Activated T-cell treated with anti-CD3 and anti-CD28 coated beads, Interleukin-2, amount 50 U/mL, for 4 hours (primary cell): ENCODE measurements at regions not wholly inside any gene's neighbourhood (a gene's known extent, or its start where the extent isn't known, plus 50 kb on each side); places are given as distances from the start of the nearest gene placed in this dataset.

Experiments used
- ATAC-seq, 2 donors: fragments of 200-7000 bp; cut with Tn5 transposase; one replicate each; pipeline ENCODE4 v1.10.0; 2021
- DNase-seq: peaks from one replicate; pipeline ENCODE4 v3.0.0-alpha.2; 2020
- H3K27me3 Mint-ChIP-seq: one replicate; pipeline ENCODE4 v1.8.0; 2021; ENCODE audit warnings: low read depth, mixed read lengths
- H3K36me3 Mint-ChIP-seq: one replicate; pipeline ENCODE4 v1.8.0; 2022; ENCODE audit warnings: mixed read lengths; ENCODE audit not compliant: insufficient read depth
- H3K4me1 Mint-ChIP-seq: one replicate; pipeline ENCODE4 v1.8.0; 2021; ENCODE audit warnings: low read depth, mixed read lengths
- H3K4me3 Mint-ChIP-seq: one replicate; pipeline ENCODE4 v1.8.0; 2021; ENCODE audit warnings: mild to moderate bottlenecking, moderate library complexity, mixed read lengths
- H3K9me3 Mint-ChIP-seq: one replicate; pipeline ENCODE4 v1.8.0; 2021; ENCODE audit warnings: mixed read lengths

DNA sequence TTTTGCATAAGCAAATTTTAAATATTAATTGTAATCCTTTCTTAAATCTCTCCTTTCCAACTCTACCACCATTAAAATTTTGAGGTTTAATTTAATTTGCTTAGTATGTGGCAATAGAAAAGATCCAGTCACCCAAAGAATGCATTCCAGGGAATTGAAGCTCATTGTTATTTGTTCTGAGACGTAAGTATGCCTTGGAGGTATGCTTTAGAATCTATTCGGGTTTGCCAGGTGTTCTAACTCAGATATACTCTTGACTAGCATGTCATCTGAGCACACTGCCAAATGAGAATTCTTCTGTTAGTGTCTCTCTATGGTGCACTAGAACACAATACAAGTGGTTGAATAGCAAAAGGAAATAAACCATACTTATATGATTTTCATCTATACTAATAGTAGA lies 813.6 kb upstream of the ADGRL2 start:
- no peaks in the 10 kb centered on the region for H3K36me3 Mint-ChIP-seq
- no peaks in the 10 kb centered on the region for H3K4me1 Mint-ChIP-seq
- no peak overlapping the region for H3K4me3 Mint-ChIP-seq
- H3K27me3 Mint-ChIP-seq = no peaks in the 10 kb centered on the region
- peaks cover 9% of the 10 kb centered on the region for H3K9me3 Mint-ChIP-seq
- ATAC-seq (no peak), DNase-seq (no peak)

DNA sequence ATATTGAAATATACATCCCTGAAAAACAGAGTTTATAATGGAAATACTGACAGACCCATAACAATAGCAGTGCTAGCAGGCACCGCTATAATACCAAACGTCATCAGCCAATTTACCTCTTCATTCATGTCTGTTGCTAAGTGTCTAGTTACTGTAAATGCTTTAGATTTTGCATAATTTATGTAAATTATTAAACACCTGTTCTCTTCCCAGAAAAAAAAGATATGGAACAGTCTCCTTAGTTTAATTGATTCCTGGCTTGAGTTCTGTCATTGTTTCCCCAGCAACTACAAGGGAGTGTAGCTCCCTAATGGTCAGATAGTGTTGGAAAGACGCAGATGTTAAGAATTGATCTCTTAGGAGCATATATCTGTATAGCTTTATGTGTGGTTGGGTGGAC lies 817.9 kb upstream of the ADGRL2 start:
- Mint-ChIP-seq H3K9me3 (peaks cover 12% of the 10 kb centered on the region), H3K4me1 (no peaks in the 10 kb centered on the region), H3K27me3 (no peaks in the 10 kb centered on the region), H3K36me3 (no peaks in the 10 kb centered on the region), H3K4me3 (no peak overlapping the region)
- DNase-seq (no peak), ATAC-seq (no peak)

DNA sequence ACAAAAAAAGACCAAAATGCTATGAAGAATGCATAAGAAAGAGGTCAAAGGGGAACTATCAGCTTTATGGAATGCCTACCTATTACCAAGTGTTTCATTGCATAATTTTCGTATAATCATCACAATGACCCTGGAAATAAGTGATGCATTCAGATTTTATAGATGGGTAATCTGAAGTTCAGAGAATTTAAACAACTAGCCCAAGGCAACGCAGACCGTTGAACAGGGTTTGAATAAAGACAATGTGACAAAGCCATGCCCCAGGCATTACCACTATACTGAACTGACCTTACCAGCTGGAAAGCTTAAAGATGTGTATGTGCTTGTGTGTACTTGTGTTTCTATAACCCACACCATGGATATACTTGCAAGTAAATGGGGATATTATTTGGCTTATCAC lies 827.6 kb upstream of the ADGRL2 start:
- Mint-ChIP-seq H3K9me3 (peaks cover 12% of the 10 kb centered on the region), H3K4me1 (no peaks in the 10 kb centered on the region), H3K36me3 (no peaks in the 10 kb centered on the region), H3K27me3 (no peaks in the 10 kb centered on the region), H3K4me3 (no peak overlapping the region)
- ATAC-seq (no peak), DNase-seq (no peak)

DNA sequence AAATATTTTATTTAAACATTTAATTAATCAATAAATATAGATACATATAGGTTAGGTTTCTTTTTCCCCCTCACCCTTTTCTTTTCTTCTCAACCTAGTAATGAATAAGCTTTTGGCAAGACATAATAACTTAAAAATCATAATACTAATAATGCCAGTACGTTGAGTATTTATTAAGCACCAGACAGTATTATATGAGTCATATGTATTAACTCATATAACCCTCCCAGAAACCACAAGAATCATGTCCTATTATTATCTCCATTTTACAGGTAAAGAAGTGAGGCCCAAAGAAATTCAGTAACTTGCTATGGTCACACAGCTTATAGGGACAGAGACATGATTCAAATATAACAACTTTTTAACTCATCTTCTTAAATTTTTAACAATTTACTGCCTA lies 834.5 kb upstream of the ADGRL2 start:
- Mint-ChIP-seq H3K4me3 (no peak overlapping the region), H3K4me1 (no peaks in the 10 kb centered on the region), H3K9me3 (peaks cover 4% of the 10 kb centered on the region), H3K27me3 (no peaks in the 10 kb centered on the region), H3K36me3 (no peaks in the 10 kb centered on the region)
- no peak for DNase-seq
- no peak for ATAC-seq

DNA sequence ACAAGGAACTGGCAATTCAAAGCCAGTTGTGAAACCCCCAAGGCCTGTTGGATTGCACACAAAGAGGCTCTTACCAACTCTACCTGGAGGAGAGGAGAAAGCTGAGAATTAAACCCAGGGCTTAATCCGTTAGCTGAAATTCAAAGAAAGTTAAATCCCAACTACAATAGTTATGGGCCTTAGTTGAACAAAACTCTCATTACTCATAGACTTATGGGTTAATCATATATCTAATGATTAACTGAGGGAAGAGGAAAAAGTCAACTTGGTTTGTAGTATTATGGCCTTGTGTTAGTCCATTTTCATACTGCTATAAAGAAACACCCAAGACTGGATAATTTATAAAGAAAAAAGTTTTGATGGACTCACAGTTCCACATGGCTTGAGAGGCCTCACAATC lies 838.2 kb upstream of the ADGRL2 start:
- Mint-ChIP-seq H3K9me3 (peaks cover 5% of the 10 kb centered on the region), H3K4me3 (no peak overlapping the region), H3K27me3 (no peaks in the 10 kb centered on the region), H3K36me3 (no peaks in the 10 kb centered on the region), H3K4me1 (no peaks in the 10 kb centered on the region)
- DNase-seq (no peak), ATAC-seq (no peak)

DNA sequence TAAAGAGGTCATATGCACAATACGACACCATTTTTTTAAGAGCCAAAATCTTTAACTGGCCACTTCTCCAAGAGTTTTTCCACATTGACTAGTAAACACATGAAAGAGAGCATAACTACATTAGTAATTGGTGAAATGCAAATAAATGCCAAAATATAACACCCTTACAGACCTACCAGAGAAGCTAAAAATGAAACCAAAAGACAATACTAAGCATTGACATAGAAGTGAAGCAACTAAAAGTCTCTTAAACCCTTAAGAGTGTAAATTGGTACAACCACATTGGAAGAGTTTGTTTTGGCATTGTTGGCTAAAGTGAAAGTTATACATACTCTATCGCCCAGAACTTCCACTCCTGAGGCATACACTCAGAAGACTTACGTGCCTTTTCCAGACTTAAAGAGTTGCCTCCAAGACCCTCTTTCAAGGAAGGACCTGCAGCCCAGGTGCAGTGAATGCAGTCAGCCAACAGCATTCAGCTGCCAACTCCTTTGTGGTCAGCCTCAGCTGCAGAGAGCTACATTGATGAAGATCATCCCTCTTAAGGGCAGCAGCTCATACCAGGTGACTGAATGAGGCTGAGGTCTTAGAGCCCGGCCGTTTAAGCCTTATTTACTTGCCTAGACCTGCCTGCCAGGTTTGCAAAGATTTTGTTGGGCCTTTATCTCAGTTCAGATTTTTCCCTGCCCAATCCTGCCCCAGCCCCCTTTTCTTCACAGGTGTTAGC lies 839.1 kb upstream of the ADGRL2 start:
- ATAC-seq (no peak), DNase-seq (no peak)
- Mint-ChIP-seq H3K36me3 (no peaks in the 10 kb centered on the region), H3K4me3 (no peak overlapping the region), H3K4me1 (no peaks in the 10 kb centered on the region), H3K27me3 (no peaks in the 10 kb centered on the region), H3K9me3 (peaks cover 5% of the 10 kb centered on the region)

DNA sequence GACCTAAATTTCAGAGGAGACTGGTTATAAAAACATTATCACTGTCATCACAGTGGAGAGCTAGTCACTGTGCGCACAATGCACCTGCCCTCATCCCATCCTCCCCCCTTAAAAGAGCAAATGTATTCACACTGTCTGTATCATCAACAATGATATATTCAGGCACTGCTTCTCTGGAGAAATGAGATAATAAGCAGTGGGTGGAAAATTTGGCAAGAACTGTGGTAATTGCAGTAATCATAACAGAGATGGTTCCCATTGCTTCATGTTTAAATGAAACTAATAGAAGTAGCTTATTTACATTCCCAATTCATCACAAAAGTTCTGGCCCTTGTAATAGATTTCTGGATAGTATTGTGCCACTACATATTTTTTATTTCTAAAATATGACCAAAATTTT lies 867.4 kb upstream of the ADGRL2 start:
- H3K4me3 Mint-ChIP-seq = no peak overlapping the region
- DNase-seq = no peak
- no peaks in the 10 kb centered on the region for H3K4me1 Mint-ChIP-seq
- no peaks in the 10 kb centered on the region for H3K27me3 Mint-ChIP-seq
- peaks cover 32% of the 10 kb centered on the region for H3K9me3 Mint-ChIP-seq
- no peak for ATAC-seq
- H3K36me3 Mint-ChIP-seq = no peaks in the 10 kb centered on the region

DNA sequence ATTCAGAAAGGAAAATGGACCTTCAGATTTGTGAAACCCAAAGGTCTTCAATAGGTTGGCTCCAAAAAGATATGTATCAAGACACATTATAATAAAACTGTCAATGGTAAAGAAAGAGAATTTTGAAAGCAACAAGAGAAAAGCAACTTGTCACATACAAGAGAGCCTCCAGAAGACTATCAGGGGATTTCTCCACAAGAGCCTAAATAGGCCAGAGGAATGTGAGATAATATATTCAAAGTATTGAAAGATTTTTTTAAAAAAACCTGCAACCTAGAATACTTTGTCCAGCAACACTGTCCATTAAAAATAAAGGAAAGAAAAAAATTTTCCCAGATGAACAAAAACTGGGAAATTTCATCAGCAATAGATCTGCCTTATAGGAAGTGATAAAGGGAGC lies 869.6 kb upstream of the ADGRL2 start:
- no peak overlapping the region for H3K4me3 Mint-ChIP-seq
- H3K9me3 Mint-ChIP-seq = peaks cover 43% of the 10 kb centered on the region
- no peaks in the 10 kb centered on the region for H3K27me3 Mint-ChIP-seq
- no peaks in the 10 kb centered on the region for H3K36me3 Mint-ChIP-seq
- H3K4me1 Mint-ChIP-seq = no peaks in the 10 kb centered on the region
- DNase-seq = no peak
- no peak for ATAC-seq

DNA sequence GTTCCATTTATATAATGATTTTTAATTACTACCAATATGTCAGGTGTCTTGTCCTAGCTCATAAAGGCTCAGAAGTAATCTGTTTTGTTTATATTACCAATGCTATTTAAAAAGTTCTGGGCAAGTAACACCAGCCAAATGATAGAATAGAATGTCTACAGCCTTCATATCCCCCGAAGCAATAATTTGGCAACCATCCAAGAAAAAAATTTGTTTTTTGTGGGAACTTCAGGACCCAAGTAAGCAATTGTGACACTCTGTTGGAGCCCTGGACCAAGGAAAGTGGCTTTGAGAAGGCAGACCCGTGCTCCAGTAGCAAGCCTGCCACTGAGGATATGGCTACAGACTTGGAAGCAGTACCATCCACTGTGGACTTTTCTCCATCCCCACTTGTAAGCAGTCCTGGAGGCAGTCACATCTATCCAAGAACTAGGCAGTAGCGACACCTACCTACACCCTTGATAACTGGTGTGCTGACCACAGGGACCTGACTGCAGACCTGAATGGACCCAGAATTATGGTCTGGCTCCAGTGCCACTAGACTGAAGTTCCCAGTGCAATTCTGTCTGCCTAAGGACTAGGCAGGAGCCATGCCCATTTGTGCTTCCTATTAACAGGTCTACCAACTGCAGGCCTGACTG lies 870.7 kb upstream of the ADGRL2 start:
- ATAC-seq (no peak), DNase-seq (no peak)
- Mint-ChIP-seq H3K4me1 (no peaks in the 10 kb centered on the region), H3K9me3 (peaks cover 39% of the 10 kb centered on the region), H3K36me3 (no peaks in the 10 kb centered on the region), H3K27me3 (no peaks in the 10 kb centered on the region), H3K4me3 (no peak overlapping the region)

DNA sequence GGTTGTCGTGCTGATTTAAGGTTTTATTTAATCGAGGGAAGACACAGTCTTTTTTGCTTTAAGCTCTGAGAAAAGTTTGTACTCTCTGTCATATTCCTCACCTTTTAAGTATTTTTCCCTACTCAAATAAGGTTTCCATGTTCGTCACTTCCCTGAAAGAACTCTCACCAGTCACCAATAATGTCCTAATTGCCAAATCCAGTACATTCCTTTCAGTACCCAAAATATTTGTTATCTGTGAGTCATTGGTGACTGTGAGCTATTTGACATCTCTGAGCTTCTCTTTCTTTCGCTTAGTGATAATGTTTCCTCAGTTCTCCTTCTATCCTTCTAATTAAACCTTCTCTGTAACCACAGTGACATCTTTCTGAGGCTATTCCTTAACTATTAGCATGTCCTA lies 874.2 kb upstream of the ADGRL2 start:
- H3K9me3 Mint-ChIP-seq = peaks cover 36% of the 10 kb centered on the region
- no peak for DNase-seq
- no peaks in the 10 kb centered on the region for H3K4me1 Mint-ChIP-seq
- H3K36me3 Mint-ChIP-seq = no peaks in the 10 kb centered on the region
- H3K4me3 Mint-ChIP-seq = no peak overlapping the region
- ATAC-seq = no peak
- no peaks in the 10 kb centered on the region for H3K27me3 Mint-ChIP-seq

DNA sequence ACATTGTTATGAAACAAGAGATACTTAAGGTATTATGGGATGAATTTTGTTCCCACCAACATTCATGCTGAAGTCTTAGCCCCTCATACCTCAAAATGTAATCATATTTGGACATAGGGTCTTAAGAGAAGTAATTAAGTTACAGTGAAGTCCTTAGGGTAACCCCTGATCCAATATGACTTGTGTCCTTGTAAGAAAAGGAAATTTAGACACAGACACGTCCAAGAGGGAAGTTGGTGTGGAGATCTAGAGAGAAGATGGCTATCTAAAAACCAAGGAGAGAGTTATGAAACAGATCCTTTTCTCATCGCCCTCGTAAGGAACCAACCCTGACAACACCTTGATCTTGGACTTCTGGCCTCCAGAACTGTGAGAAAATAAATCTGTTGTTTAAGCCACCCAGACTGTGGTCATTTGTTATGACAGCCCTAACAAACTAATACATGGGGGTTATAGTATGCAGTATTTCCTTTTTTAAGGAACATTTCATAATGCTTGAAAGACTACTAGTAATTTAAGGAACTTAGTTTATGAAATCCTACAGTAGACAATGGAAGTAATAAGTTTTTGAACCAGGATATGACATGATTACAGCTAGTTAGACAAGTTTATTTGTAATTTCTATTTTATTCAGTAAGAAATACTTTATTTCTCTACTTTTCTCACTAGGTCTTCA lies 875.5 kb upstream of the ADGRL2 start:
- Mint-ChIP-seq H3K36me3 (no peaks in the 10 kb centered on the region), H3K4me3 (no peak overlapping the region), H3K27me3 (no peaks in the 10 kb centered on the region), H3K4me1 (no peaks in the 10 kb centered on the region), H3K9me3 (peaks cover 26% of the 10 kb centered on the region)
- ATAC-seq (no peak), DNase-seq (no peak)

DNA sequence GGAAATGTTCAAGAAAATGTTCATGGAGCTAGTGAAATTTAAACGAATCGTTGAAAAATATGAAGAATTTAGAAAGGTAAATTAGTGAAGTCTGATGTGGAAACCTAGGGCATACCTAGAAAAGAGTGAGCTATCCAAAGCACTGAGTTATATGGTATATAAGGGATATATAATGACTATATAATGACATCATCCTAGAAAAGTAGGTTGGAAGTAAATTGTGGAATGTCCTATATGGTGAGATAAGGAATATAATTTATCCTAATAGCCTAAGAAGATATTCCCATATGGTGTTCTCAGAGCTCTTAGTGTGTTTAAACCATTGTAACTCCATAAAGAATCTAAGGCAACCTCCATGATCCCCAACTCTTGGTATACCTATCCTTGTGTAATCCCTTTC lies 876.4 kb upstream of the ADGRL2 start:
- Mint-ChIP-seq H3K9me3 (peaks cover 24% of the 10 kb centered on the region), H3K4me3 (no peak overlapping the region), H3K27me3 (no peaks in the 10 kb centered on the region), H3K36me3 (no peaks in the 10 kb centered on the region), H3K4me1 (no peaks in the 10 kb centered on the region)
- ATAC-seq (no peak), DNase-seq (no peak)

DNA sequence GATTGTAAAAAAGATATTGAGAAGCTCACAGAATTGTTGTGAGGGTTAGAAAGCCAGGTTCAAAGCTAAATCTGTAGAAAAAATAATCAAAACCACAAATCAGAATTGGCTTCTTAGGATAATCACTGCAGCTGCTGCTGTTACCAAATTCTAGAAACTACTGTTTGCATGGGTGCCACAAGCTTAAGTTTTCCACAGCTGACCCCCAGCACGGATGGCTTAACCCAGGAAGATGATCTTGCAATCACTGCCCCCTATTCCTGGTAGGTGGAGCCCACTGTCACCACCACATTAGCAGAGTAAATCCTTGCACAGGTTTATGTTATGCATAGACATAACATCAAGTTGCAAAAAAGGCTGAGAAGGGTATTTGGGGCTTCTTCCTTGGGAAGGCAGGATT lies 877.8 kb upstream of the ADGRL2 start:
- Mint-ChIP-seq H3K27me3 (no peaks in the 10 kb centered on the region), H3K9me3 (peaks cover 21% of the 10 kb centered on the region), H3K36me3 (no peaks in the 10 kb centered on the region), H3K4me3 (no peak overlapping the region), H3K4me1 (no peaks in the 10 kb centered on the region)
- ATAC-seq (no peak), DNase-seq (no peak)

DNA sequence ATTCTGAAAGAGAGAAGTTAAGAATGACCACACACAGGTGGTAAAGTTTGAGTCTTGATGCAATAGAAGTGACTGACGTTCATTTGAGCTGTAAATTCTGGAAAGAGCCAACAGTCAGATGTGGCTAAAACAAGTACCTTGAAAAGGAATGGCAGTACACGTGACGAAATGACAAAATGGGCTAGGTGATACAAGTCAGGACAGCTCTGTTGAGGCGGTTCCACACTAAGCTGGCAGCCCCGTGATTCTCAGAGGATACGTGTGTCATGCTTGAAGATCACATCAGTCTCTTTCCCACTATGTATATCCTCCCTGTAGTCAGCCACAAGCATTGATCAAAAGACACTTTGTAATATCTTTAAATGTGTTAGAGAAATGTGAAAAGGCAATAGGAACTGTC lies 881.3 kb upstream of the ADGRL2 start:
- H3K36me3 Mint-ChIP-seq = no peaks in the 10 kb centered on the region
- H3K9me3 Mint-ChIP-seq = peaks cover 10% of the 10 kb centered on the region
- DNase-seq (no peak), ATAC-seq (no peak)
- no peaks in the 10 kb centered on the region for H3K27me3 Mint-ChIP-seq
- H3K4me1 Mint-ChIP-seq = no peaks in the 10 kb centered on the region
- no peak overlapping the region for H3K4me3 Mint-ChIP-seq

DNA sequence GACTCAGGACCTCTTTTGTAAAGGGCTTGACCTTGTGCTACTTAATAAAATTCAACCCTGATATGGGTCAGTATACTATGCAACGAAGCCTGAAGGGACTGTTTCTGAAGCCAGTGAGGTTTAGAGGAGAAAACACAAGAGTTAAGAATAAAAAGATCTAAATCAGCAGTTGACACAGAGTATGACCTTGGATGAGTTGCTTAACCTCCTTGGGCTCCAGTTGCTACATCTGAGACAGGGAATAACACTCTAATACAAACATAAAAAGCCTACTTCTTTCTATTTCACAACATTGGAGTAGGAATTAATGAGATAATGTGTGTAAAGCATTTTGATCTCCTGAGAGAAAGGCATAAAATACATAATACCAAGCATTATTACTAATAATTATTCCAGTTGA lies 882.4 kb upstream of the ADGRL2 start:
- no peaks in the 10 kb centered on the region for H3K36me3 Mint-ChIP-seq
- ATAC-seq (no peak), DNase-seq (no peak)
- no peak overlapping the region for H3K4me3 Mint-ChIP-seq
- H3K4me1 Mint-ChIP-seq = no peaks in the 10 kb centered on the region
- H3K9me3 Mint-ChIP-seq = peaks cover 14% of the 10 kb centered on the region
- H3K27me3 Mint-ChIP-seq = no peaks in the 10 kb centered on the region
